ENCODE measurements at regions not wholly inside any gene's neighbourhood (a gene's known extent, or its start where the extent isn't known, plus 50 kb on each side); places are given as distances from the start of the nearest gene placed in this dataset.

DNA sequence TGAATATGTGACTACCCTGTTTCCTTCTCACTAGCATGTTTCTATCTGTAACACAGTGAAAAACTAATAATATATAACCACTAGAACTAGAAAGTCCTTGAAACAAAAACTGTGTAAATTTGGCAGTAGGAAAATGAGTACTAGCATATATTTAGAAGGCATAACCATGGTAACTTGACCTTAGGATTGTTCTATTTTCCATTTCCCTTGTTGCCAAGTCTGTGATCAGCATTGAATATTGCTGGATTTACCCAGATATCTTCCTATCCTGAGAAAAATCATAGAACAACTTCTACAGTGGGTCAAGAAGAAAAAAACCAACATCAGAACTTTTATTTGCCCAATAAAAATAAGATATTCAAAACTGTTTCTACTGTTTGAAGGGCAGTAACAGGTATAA lies 563.9 kb upstream of the NRXN1 start:
- H3K27me3 Mint-ChIP-seq, result no peaks in the 10 kb centered on the region
- H3K4me3 Mint-ChIP-seq, result no peak overlapping the region
- H3K4me1 Mint-ChIP-seq, result no peaks in the 10 kb centered on the region
- H3K9me3 Mint-ChIP-seq (ENCODE audit: low read depth), result peaks cover 2% of the 10 kb centered on the region
- no peaks in the 10 kb centered on the region for H3K36me3 Mint-ChIP-seq
- H3K27ac Mint-ChIP-seq, result no peak overlapping the region
- CTCF ChIA-PET, result no interaction called here
- DNase-seq, result no peak
- no peak for ATAC-seq

DNA sequence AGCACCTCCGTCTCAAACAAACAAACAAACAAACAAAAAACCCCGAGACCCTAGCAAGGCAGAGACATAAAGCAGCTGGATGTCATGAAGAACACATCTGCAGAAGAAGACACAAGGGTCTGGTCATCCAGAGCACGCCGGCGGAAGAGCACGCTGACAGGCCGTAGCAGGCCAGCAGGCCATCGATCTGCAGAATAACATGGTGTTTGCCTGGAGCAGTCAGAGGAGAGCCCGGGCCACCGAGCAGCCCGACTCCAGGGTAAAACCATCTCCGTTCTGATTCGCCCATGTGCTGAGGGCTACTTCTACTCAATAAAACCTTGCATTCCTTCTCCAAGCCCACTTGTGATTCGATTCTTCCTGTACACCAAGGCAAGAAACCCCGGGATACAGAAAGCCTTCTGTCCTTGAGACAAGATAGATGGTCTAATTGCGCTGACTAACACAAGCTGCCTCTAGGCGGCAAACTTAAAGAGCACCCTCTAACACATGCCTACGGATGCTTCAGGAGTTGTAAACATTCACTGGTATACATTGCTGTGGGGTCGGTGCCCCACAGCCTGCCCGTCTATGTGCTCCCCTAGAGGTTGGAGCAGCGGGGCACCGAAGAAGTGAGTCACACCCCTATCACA lies 549.8 kb upstream of the NRXN1 start:
- ATAC-seq (no peak), DNase-seq (no peak)
- Mint-ChIP-seq H3K27ac (no peak overlapping the region), H3K36me3 (no peaks in the 10 kb centered on the region), H3K4me3 (no peak overlapping the region), H3K27me3 (no peaks in the 10 kb centered on the region), H3K4me1 (no peaks in the 10 kb centered on the region), H3K9me3 (ENCODE audit: low read depth) (peaks cover 10% of the 10 kb centered on the region)
- CTCF ChIA-PET, result no interaction called here

GRCh38 chr2:51579412-51579811 lies 547.5 kb upstream of the NRXN1 start:
- DNase-seq (no peak), ATAC-seq (no peak)
- Mint-ChIP-seq H3K9me3 (ENCODE audit: low read depth) (peaks cover 5% of the 10 kb centered on the region), H3K4me1 (no peaks in the 10 kb centered on the region), H3K36me3 (no peaks in the 10 kb centered on the region), H3K4me3 (no peak overlapping the region), H3K27me3 (no peaks in the 10 kb centered on the region), H3K27ac (no peak overlapping the region)
- CTCF ChIA-PET, result no interaction called here

- Mint-ChIP-seq H3K27ac (no peak overlapping the region), H3K4me1 (no peaks in the 10 kb centered on the region), H3K36me3 (no peaks in the 10 kb centered on the region), H3K4me3 (no peak overlapping the region), H3K9me3 (ENCODE audit: low read depth) (peaks cover 11% of the 10 kb centered on the region), H3K27me3 (no peaks in the 10 kb centered on the region)
- CTCF ChIA-PET, result no interaction called here
- ATAC-seq (no peak), DNase-seq (no peak)
Measured at GRCh38 chr2:51575181-51575580, 543.2 kb upstream of the NRXN1 start.

GRCh38 chr2:51559026-51559425 lies 527.1 kb upstream of the NRXN1 start:
- Mint-ChIP-seq H3K4me1 (no peaks in the 10 kb centered on the region), H3K36me3 (no peaks in the 10 kb centered on the region)
- CTCF ChIA-PET, result no interaction called here

GRCh38 chr2:51553476-51553875 lies 521.5 kb upstream of the NRXN1 start:
- H3K36me3 Mint-ChIP-seq, result no peaks in the 10 kb centered on the region
- no peaks in the 10 kb centered on the region for H3K27me3 Mint-ChIP-seq
- H3K27ac Mint-ChIP-seq, result no peak overlapping the region
- DNase-seq (no peak), ATAC-seq (no peak)
- peaks cover 10% of the 10 kb centered on the region for H3K9me3 Mint-ChIP-seq (ENCODE audit: low read depth)
- no peaks in the 10 kb centered on the region for H3K4me1 Mint-ChIP-seq
- H3K4me3 Mint-ChIP-seq, result no peak overlapping the region
- CTCF ChIA-PET, result no interaction called here

More at GRCh38 chr2:51559026-51559425, 527.1 kb upstream of the NRXN1 start:
- Mint-ChIP-seq H3K27me3 (no peaks in the 10 kb centered on the region), H3K4me3 (no peak overlapping the region), H3K27ac (no peak overlapping the region), H3K9me3 (ENCODE audit: low read depth) (peaks cover 5% of the 10 kb centered on the region)
- ATAC-seq, result no peak
- no peak for DNase-seq

DNA sequence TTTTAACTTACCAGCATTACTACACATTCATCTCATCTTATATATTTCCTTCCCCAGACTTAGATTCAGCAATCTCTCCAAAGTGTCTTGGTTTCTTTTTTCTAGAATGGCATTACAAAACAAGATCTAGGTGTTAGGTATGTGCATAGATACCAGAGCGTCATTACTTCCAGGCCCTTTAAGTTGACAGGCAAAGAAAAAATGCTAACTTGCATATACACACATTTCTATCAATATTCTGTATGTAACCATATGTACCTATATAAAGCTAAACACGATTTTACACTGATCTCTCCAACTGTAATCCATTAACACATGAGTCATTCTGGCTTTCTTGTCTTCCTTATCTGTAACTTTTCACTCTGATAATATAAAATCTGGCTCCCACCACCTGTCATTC lies 503.8 kb upstream of the NRXN1 start:
- Mint-ChIP-seq H3K4me3 (no peak overlapping the region), H3K27ac (no peak overlapping the region), H3K4me1 (no peaks in the 10 kb centered on the region), H3K27me3 (no peaks in the 10 kb centered on the region), H3K36me3 (no peaks in the 10 kb centered on the region), H3K9me3 (ENCODE audit: low read depth) (peaks cover 11% of the 10 kb centered on the region)
- no peak for DNase-seq
- CTCF ChIA-PET, result no interaction called here
- no peak for ATAC-seq

GRCh38 chr2:51534166-51534565 lies 502.2 kb upstream of the NRXN1 start:
- Mint-ChIP-seq H3K27me3 (no peaks in the 10 kb centered on the region), H3K36me3 (no peaks in the 10 kb centered on the region), H3K27ac (no peak overlapping the region), H3K4me1 (no peaks in the 10 kb centered on the region), H3K4me3 (no peak overlapping the region), H3K9me3 (ENCODE audit: low read depth) (peaks cover 10% of the 10 kb centered on the region)
- CTCF ChIA-PET, result no interaction called here
- ATAC-seq (no peak), DNase-seq (no peak)

- no peak for DNase-seq
- CTCF ChIA-PET, result no interaction called here
- no peaks in the 10 kb centered on the region for H3K4me1 Mint-ChIP-seq
- no peak overlapping the region for H3K27ac Mint-ChIP-seq
- H3K27me3 Mint-ChIP-seq, result no peaks in the 10 kb centered on the region
- H3K9me3 Mint-ChIP-seq (ENCODE audit: low read depth), result peaks cover 17% of the 10 kb centered on the region
- no peak overlapping the region for H3K4me3 Mint-ChIP-seq
- no peak for ATAC-seq
- no peaks in the 10 kb centered on the region for H3K36me3 Mint-ChIP-seq
Measured at GRCh38 chr2:51528156-51528555, 496.2 kb upstream of the NRXN1 start.

DNA sequence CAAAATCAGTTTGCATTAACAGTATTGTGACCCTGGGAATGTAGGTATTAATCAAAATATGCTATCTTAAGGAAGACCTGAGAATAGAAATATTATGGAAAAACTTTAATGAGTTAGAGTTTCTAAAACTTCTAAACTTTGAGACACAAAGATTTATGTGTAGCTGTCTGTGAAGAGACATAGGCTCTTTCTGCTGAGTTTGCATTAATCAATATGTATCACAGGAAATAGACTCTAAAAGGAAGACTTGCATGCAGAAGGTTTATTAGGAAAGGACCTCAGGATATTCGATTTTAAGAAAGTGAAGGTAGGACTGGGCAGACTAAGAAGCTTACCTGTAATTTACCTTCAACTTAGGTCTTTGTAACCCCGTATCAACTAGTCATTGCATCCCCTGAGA lies 494.8 kb upstream of the NRXN1 start:
- DNase-seq, result no peak
- H3K36me3 Mint-ChIP-seq, result no peaks in the 10 kb centered on the region
- no peak for ATAC-seq
- CTCF ChIA-PET, result no interaction called here
- no peak overlapping the region for H3K4me3 Mint-ChIP-seq
- H3K4me1 Mint-ChIP-seq, result no peaks in the 10 kb centered on the region
- H3K9me3 Mint-ChIP-seq (ENCODE audit: low read depth), result peaks cover 17% of the 10 kb centered on the region
- H3K27me3 Mint-ChIP-seq, result no peaks in the 10 kb centered on the region
- H3K27ac Mint-ChIP-seq, result no peak overlapping the region

DNA sequence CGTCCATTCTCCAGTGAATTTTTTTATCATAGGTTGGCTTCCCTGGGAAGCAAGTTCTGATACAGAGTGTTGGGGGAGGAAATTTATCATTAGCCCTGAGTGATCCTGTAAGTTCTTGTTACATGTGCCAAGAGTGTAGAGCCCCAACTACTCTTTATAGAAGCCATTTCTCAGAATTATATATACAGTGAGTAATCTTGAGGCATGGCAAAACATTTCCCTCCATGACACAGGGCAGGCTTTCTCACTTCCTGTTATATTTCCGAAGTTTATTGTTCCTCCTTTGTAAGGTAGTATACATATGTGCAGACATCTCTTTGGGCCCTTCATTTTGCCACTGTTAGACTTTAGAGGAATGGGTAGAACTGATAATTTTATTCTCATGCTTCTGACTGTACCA lies 484.7 kb upstream of the NRXN1 start:
- H3K27me3 Mint-ChIP-seq, result no peaks in the 10 kb centered on the region
- DNase-seq, result no peak
- H3K36me3 Mint-ChIP-seq, result no peaks in the 10 kb centered on the region
- no peak overlapping the region for H3K4me3 Mint-ChIP-seq
- H3K27ac Mint-ChIP-seq, result no peak overlapping the region
- H3K4me1 Mint-ChIP-seq, result no peaks in the 10 kb centered on the region
- H3K9me3 Mint-ChIP-seq (ENCODE audit: low read depth), result peaks cover 2% of the 10 kb centered on the region
- ATAC-seq, result no peak
- CTCF ChIA-PET, result no interaction called here

- ATAC-seq (no peak), DNase-seq (no peak)
- CTCF ChIA-PET, result no interaction called here
- no peak overlapping the region for H3K4me3 Mint-ChIP-seq
- no peaks in the 10 kb centered on the region for H3K36me3 Mint-ChIP-seq
- H3K27ac Mint-ChIP-seq, result no peak overlapping the region
- no peaks in the 10 kb centered on the region for H3K4me1 Mint-ChIP-seq
- no peaks in the 10 kb centered on the region for H3K27me3 Mint-ChIP-seq
- H3K9me3 Mint-ChIP-seq (ENCODE audit: low read depth), result peaks cover 9% of the 10 kb centered on the region
Measured at GRCh38 chr2:51511002-51511401, 479.1 kb upstream of the NRXN1 start.

- CTCF ChIA-PET, result no interaction called here
- no peak overlapping the region for H3K27ac Mint-ChIP-seq
- DNase-seq (no peak), ATAC-seq (no peak)
- H3K9me3 Mint-ChIP-seq (ENCODE audit: low read depth), result peaks cover 9% of the 10 kb centered on the region
- H3K36me3 Mint-ChIP-seq, result no peaks in the 10 kb centered on the region
- H3K4me1 Mint-ChIP-seq, result no peaks in the 10 kb centered on the region
- H3K4me3 Mint-ChIP-seq, result no peak overlapping the region
- H3K27me3 Mint-ChIP-seq, result no peaks in the 10 kb centered on the region
Measured at GRCh38 chr2:51510303-51510702, 478.4 kb upstream of the NRXN1 start.

GRCh38 chr2:51505533-51505932 lies 473.6 kb upstream of the NRXN1 start:
- ATAC-seq (no peak), DNase-seq (no peak)
- CTCF ChIA-PET, result no interaction called here
- H3K27ac Mint-ChIP-seq, result no peak overlapping the region
- H3K27me3 Mint-ChIP-seq, result no peaks in the 10 kb centered on the region
- H3K4me1 Mint-ChIP-seq, result no peaks in the 10 kb centered on the region
- H3K36me3 Mint-ChIP-seq, result no peaks in the 10 kb centered on the region
- no peak overlapping the region for H3K4me3 Mint-ChIP-seq
- peaks cover 9% of the 10 kb centered on the region for H3K9me3 Mint-ChIP-seq (ENCODE audit: low read depth)

GRCh38 chr2:51490576-51491234 lies 458.8 kb upstream of the NRXN1 start:
- H3K27me3 Mint-ChIP-seq, result no peaks in the 10 kb centered on the region
- no peak overlapping the region for H3K4me3 Mint-ChIP-seq
- DNase-seq (no peak), ATAC-seq (no peak)
- no peaks in the 10 kb centered on the region for H3K4me1 Mint-ChIP-seq
- H3K9me3 Mint-ChIP-seq (ENCODE audit: low read depth), result peaks cover 14% of the 10 kb centered on the region
- no peaks in the 10 kb centered on the region for H3K36me3 Mint-ChIP-seq
- no peak overlapping the region for H3K27ac Mint-ChIP-seq
- CTCF ChIA-PET, result no interaction called here
